OCI-LY1 (cell line): ENCODE measurements at regions not wholly inside any gene's neighbourhood (a gene's known extent, or its start where the extent isn't known, plus 50 kb on each side); places are given as distances from the start of the nearest gene placed in this dataset.

Experiments used
- H2AFZ ChIP-seq: fragments of 200-600 bp; sonication (generic), shearing (Covaris generic); 2 replicates; pipeline ENCODE4 v1.6.0; 2014; ENCODE audit warnings: antibody characterized with exemption, mild to moderate bottlenecking, low read length
- H3F3A ChIP-seq: fragments of 200-600 bp; sonication (generic), shearing (Covaris generic); 2 replicates; pipeline ENCODE4 v1.6.0; 2014; ENCODE audit warnings: mild to moderate bottlenecking, antibody characterized with exemption, low read length, moderate library complexity; ENCODE audit not compliant: insufficient read depth
- H3K27ac ChIP-seq: fragments of 200-600 bp; sonication (generic); 2 replicates; pipeline ENCODE4 v1.5.1; 2014; ENCODE audit warnings: low read length, mixed run types, mild to moderate bottlenecking, low read depth; ENCODE audit not compliant: poor library complexity, severe bottlenecking
- H3K27me3 ChIP-seq: fragments of 200-600 bp; sonication (generic); 2 replicates; pipeline ENCODE4 v1.6.0; 2014; ENCODE audit warnings: antibody characterized with exemption, mild to moderate bottlenecking, low read length, moderate library complexity; ENCODE audit not compliant: insufficient read depth
- H3K36me3 ChIP-seq: fragments of 200-600 bp; sonication (generic); 2 replicates; pipeline ENCODE4 v1.6.1; 2014; ENCODE audit warnings: mild to moderate bottlenecking, antibody characterized with exemption, low read length, moderate library complexity, mixed read lengths; ENCODE audit not compliant: insufficient read depth
- H3K4me1 ChIP-seq: fragments of 200-600 bp; sonication (generic); 2 replicates; pipeline ENCODE4 v1.5.1; 2014; ENCODE audit warnings: mild to moderate bottlenecking, low read length, moderate library complexity; ENCODE audit not compliant: insufficient read depth, severe bottlenecking
- H3K4me2 ChIP-seq: fragments of 200-600 bp; sonication (generic), shearing (Covaris generic); 2 replicates; pipeline ENCODE4 v1.6.1; 2014; ENCODE audit warnings: low read length
- H3K4me3 ChIP-seq: fragments of 200-600 bp; sonication (generic); 2 replicates; pipeline ENCODE4 v1.5.1; 2014; ENCODE audit warnings: low read length, low read depth, mild to moderate bottlenecking, mixed read lengths; ENCODE audit not compliant: poor library complexity, severe bottlenecking
- H3K79me2 ChIP-seq: fragments of 200-600 bp; shearing (Covaris generic); 2 replicates; pipeline ENCODE4 v1.6.1; 2016; ENCODE audit warnings: mixed run types, low read length, mixed read lengths; ENCODE audit not compliant: insufficient read depth
- H3K9ac ChIP-seq: fragments of 200-600 bp; sonication (generic), shearing (Covaris generic); 2 replicates; pipeline ENCODE4 v1.6.1; 2014; ENCODE audit warnings: mild to moderate bottlenecking, low read length, mixed read lengths
- H3K9me2 ChIP-seq: fragments of 200-600 bp; sonication (generic), shearing (Covaris generic); 2 replicates; pipeline ENCODE4 v1.6.1; 2014; ENCODE audit warnings: low read depth, mild to moderate bottlenecking, low read length, mixed read lengths
- H3K9me3 ChIP-seq: fragments of 200-600 bp; shearing (Covaris generic); 2 replicates; pipeline ENCODE4 v1.6.1; 2014; ENCODE audit warnings: low read length, mixed read lengths
- H4K20me1 ChIP-seq: fragments of 200-600 bp; sonication (generic), shearing (Covaris generic); 2 replicates; pipeline ENCODE4 v1.6.0; 2016; ENCODE audit warnings: mild to moderate bottlenecking, low read length; ENCODE audit not compliant: insufficient read depth
- EZH2 ChIP-seq: fragments of 200-600 bp; sonication (generic), shearing (Covaris generic); IDR thresholded peaks from 2 replicates; pipeline ENCODE4 v1.8.0; 2017; ENCODE audit warnings: borderline replicate concordance, mixed run types, mild to moderate bottlenecking, antibody characterized with exemption, low read length, moderate library complexity, mixed read lengths
- TF ChIP-seq, protein P1 (sequence below): fragments of 200-600 bp; sonication (generic), shearing (Covaris generic); IDR thresholded peaks from 2 replicates; pipeline ENCODE4 v1.5.1; 2017; ENCODE audit warnings: mild to moderate bottlenecking, antibody characterized with exemption, low read length, moderate library complexity, mixed read lengths

DNA sequence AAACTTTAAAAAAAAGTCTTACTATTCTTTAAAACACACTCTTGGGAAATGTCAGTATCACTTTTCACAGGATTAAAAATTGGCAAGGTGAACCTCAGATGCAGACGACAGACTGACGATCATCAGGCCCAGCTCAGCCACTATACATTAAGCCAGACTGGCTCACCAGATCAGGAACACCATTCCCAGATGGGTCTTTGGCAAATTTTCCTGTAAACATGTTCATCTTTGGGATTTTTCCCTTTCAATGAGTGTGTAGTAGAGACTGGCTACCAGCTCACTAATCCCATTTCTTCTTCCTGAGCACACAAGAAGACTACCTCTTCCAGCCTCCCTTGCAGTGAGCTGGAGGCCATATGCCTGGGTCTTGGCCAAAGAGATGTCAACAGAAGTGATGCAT, 142.7 kb upstream of the CHST15 start:
- no peak overlapping the region for H2AFZ ChIP-seq
- no peak overlapping the region for H3K4me2 ChIP-seq
- no peaks in the 10 kb centered on the region for H4K20me1 ChIP-seq
- H3F3A ChIP-seq, result no peaks in the 10 kb centered on the region
- no peaks in the 10 kb centered on the region; the same call in 1 of the 2 replicates for H3K27me3 ChIP-seq
- no peaks in the 10 kb centered on the region for H3K9me3 ChIP-seq
- no peak overlapping the region for H3K9ac ChIP-seq
- no peaks in the 10 kb centered on the region for H3K79me2 ChIP-seq
- TF ChIP-seq, protein P1, sequence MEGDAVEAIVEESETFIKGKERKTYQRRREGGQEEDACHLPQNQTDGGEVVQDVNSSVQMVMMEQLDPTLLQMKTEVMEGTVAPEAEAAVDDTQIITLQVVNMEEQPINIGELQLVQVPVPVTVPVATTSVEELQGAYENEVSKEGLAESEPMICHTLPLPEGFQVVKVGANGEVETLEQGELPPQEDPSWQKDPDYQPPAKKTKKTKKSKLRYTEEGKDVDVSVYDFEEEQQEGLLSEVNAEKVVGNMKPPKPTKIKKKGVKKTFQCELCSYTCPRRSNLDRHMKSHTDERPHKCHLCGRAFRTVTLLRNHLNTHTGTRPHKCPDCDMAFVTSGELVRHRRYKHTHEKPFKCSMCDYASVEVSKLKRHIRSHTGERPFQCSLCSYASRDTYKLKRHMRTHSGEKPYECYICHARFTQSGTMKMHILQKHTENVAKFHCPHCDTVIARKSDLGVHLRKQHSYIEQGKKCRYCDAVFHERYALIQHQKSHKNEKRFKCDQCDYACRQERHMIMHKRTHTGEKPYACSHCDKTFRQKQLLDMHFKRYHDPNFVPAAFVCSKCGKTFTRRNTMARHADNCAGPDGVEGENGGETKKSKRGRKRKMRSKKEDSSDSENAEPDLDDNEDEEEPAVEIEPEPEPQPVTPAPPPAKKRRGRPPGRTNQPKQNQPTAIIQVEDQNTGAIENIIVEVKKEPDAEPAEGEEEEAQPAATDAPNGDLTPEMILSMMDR, result no peak
- TF ChIP-seq EZH2, result no peak
- H3K27ac ChIP-seq, result no peak overlapping the region
- no peaks in the 10 kb centered on the region for H3K36me3 ChIP-seq
- no peaks in the 10 kb centered on the region for H3K4me1 ChIP-seq
- no peaks in the 10 kb centered on the region for H3K9me2 ChIP-seq
- no peak overlapping the region for H3K4me3 ChIP-seq

DNA sequence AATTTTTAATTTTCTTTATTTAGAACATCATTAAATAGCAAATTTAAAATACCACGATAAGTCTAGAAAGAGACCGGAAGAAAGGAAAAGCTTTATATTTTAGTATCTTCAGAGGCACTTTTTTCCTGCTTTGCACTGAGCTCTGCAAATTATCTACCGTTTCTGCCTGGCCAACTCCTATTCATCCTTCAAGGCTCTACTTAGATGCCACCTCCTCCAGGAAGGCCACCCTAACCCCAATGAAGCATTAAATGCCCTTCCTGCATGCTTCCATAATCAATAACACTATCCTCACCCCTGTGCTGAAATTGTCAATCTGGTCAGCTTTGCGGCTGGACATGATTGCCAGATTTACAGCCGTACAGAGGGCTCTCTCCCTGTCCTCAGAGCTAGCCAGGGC, 141.8 kb upstream of the CHST15 start:
- Histone ChIP-seq H3K4me2 (no peak overlapping the region), H4K20me1 (no peaks in the 10 kb centered on the region), H3F3A (peaks cover 6% of the 10 kb centered on the region), H3K9me2 (no peaks in the 10 kb centered on the region), H2AFZ (no peak overlapping the region), H3K4me3 (no peak overlapping the region), H3K9me3 (no peaks in the 10 kb centered on the region), H3K79me2 (no peaks in the 10 kb centered on the region), H3K27me3 (no peaks in the 10 kb centered on the region), H3K4me1 (no peaks in the 10 kb centered on the region), H3K36me3 (no peaks in the 10 kb centered on the region), H3K27ac (no peak overlapping the region), H3K9ac (no peak overlapping the region)
- TF ChIP-seq EZH2, result no peak
- TF ChIP-seq, protein P1, result no peak

DNA sequence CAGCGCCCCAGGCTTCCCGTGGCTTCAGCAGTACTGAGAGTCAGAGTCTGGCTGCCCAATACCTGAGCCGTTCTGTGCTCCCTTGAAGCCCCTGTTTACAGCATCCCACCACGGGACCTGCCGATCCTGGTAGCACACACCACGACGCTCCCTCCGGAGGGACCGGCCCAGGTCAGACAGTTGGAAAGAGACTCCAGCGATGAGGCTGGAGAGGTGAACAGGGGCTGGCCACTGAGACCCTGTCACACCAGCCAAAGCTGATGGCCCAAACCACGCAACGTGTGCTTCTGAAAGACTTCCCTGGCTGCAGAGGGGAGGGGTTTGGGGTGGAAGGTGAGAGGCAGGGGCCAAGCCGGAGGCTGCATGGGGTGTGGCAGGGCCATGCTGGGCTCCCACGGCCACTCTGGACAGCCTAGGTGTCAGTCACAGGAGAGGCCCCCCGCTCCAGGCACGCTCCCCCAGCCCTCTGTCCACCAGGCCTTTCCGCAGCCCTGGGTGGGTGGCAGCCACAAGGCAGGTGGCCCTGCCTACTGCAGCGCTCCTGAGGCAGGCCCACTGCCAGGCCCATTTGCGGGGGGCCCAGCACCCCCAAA, 140.2 kb upstream of the CHST15 start:
- Histone ChIP-seq H3K4me1 (no peaks in the 10 kb centered on the region), H3K9me2 (no peaks in the 10 kb centered on the region), H3K9ac (no peak overlapping the region), H3K79me2 (no peaks in the 10 kb centered on the region), H3F3A (peaks cover 21% of the 10 kb centered on the region), H4K20me1 (no peaks in the 10 kb centered on the region), H3K27ac (no peak overlapping the region), H3K4me3 (no peak overlapping the region), H3K9me3 (no peaks in the 10 kb centered on the region; the same call in 1 of the 2 replicates), H3K4me2 (no peak overlapping the region), H2AFZ (no peak overlapping the region), H3K27me3 (no peaks in the 10 kb centered on the region), H3K36me3 (no peaks in the 10 kb centered on the region)
- TF ChIP-seq, protein P1, result no peak
